GM12878 (cell line): ENCODE measurements at regions not wholly inside any gene's neighbourhood (a gene's known extent, or its start where the extent isn't known, plus 50 kb on each side); places are given as distances from the start of the nearest gene placed in this dataset.
A peak's percentile ranks its signal among the peaks of the same experiment; 100 is the strongest.

Experiments used
- ATAC-seq: fragments of 200-7000 bp; cut with Tn5 transposase; 3 replicates; pipeline ENCODE4 v1.9.1; 2020; ENCODE audit warnings: mild to moderate bottlenecking, moderate library complexity
- BruUV-seq: library from RNA; stranded (reverse); fragments of 400-500 nt; replicated peaks from 2 replicates; lab custom pipeline; 2021; lab: Mats Ljungman, UMichigan
- CTCF ChIA-PET: fragments of 300-600 bp; sonication (Branson Sonifier 250); formaldehyde crosslinking; extraction: SDS; loops from one replicate; lab custom pipeline; 2021; ENCODE audit warnings: inconsistent platforms; lab: Yijun Ruan, JAX
- POLR2A ChIA-PET: fragments of 350-600 bp; formaldehyde crosslinking; extraction: SDS; loops from one replicate; lab custom pipeline; 2021; ENCODE audit warnings: inconsistent platforms; lab: Charles Lee
- RAD21 ChIA-PET: fragments of 300-600 bp; sonication (Branson Sonifier 250); formaldehyde crosslinking; loops from one replicate; lab custom pipeline; 2023; ENCODE audit warnings: antibody characterized with exemption; ENCODE audit not compliant: unreplicated experiment; lab: Charles Lee
- SMC1A ChIA-PET: fragments of 300-600 bp; sonication (Branson Sonifier 250); formaldehyde crosslinking; loops from one replicate; lab custom pipeline; 2023; ENCODE audit not compliant: unreplicated experiment, uncharacterized antibody; lab: Charles Lee
- DNase-seq: peaks from one replicate; pipeline ENCODE4 v3.0.0-alpha.2; 2011; ENCODE audit warnings: low read depth, low spot score
- FAIRE-seq: peaks from 3 replicates; lab custom pipeline; 2011; peaks lifted over from hg19 to GRCh38; lab: Jason Lieb, UNC
- H2AFZ ChIP-seq: 2 replicates; pipeline ENCODE4 v1.6.0; 2011; ENCODE audit warnings: low read depth, low read length, control low read depth; ENCODE audit not compliant: control insufficient read depth
- H3K27ac ChIP-seq: 2 replicates; pipeline ENCODE4 v1.5.1; 2011; ENCODE audit warnings: control low read depth; ENCODE audit not compliant: control insufficient read depth, insufficient read depth
- H3K27me3 ChIP-seq, 2 experiments: replicated peaks in 1 of 2; 2 replicates each; pipeline versions ENCODE4 v1.6.0 to v1.6.1; 2011; ENCODE audit warnings: low read length in 1 of 2; ENCODE audit not compliant: control insufficient read depth in 2 of 2, insufficient read depth in 2 of 2
- H3K36me3 ChIP-seq, 2 experiments: 2 replicates each; pipeline ENCODE4 v1.5.1; 2011; ENCODE audit warnings: low read length in 1 of 2; ENCODE audit not compliant: control insufficient read depth in 2 of 2, insufficient read depth in 2 of 2
- H3K4me1 ChIP-seq: 2 replicates; pipeline ENCODE4 v1.6.1; 2011; ENCODE audit warnings: mild to moderate bottlenecking, low read length, moderate library complexity, mixed read lengths; ENCODE audit not compliant: control insufficient read depth, insufficient read depth
- H3K4me2 ChIP-seq: 2 replicates; pipeline ENCODE4 v1.6.0; 2011; ENCODE audit warnings: control low read depth; ENCODE audit not compliant: control insufficient read depth, insufficient read depth
- H3K4me3 ChIP-seq: fragments of 200-600 bp; sonication (generic); 2 replicates; pipeline ENCODE4 v1.5.1; 2016
- H3K79me2 ChIP-seq: 2 replicates; pipeline ENCODE4 v1.6.0; 2011; ENCODE audit warnings: low read length; ENCODE audit not compliant: control insufficient read depth, insufficient read depth
- H3K9ac ChIP-seq: 2 replicates; pipeline ENCODE4 v1.8.0; 2011; ENCODE audit warnings: low read length, control low read depth, mixed read lengths; ENCODE audit not compliant: control insufficient read depth, insufficient read depth
- H3K9me3 ChIP-seq: replicated peaks from 3 replicates; pipeline ENCODE4 v1.5.1; 2011; ENCODE audit warnings: mild to moderate bottlenecking, low read length; ENCODE audit not compliant: control insufficient read depth, insufficient read depth
- H4K20me1 ChIP-seq: 2 replicates; pipeline ENCODE4 v1.6.0; 2011; ENCODE audit not compliant: control insufficient read depth, insufficient read depth
- ATF3 ChIP-seq: IDR thresholded peaks from 2 replicates; pipeline ENCODE4 v1.6.1; 2011; ENCODE audit warnings: low read depth, mild to moderate bottlenecking, low read length, moderate library complexity, borderline replicate concordance; ENCODE audit errors: extremely low read depth
- BMI1 ChIP-seq: fragments of 450-650 bp; IDR thresholded peaks from 2 replicates; pipeline ENCODE4 v1.6.1; 2016; ENCODE audit warnings: mild to moderate bottlenecking, moderate library complexity, borderline replicate concordance
- DPF2 ChIP-seq: fragments of 450-650 bp; IDR thresholded peaks from 2 replicates; pipeline ENCODE4 v1.6.1; 2017; ENCODE audit warnings: mild to moderate bottlenecking
- IKZF1 ChIP-seq: fragments of 450-650 bp; conservative IDR thresholded peaks from 2 replicates; pipeline ENCODE4 v1.6.1; 2017; ENCODE audit warnings: antibody characterized with exemption, mild to moderate bottlenecking
- LARP7 ChIP-seq: fragments of 450-650 bp; IDR thresholded peaks from 2 replicates; pipeline ENCODE4 v1.6.1; 2017; ENCODE audit warnings: mild to moderate bottlenecking
- MLLT1 ChIP-seq: fragments of 450-650 bp; IDR thresholded peaks from 2 replicates; pipeline ENCODE4 v1.6.1; 2016; ENCODE audit warnings: mild to moderate bottlenecking
- POLR2AphosphoS2 ChIP-seq: IDR thresholded peaks from 2 replicates; pipeline ENCODE4 v1.6.1; 2011; ENCODE audit warnings: low read depth, mild to moderate bottlenecking, low read length, improper control_type of control experiment, moderate library complexity
- RFX5 ChIP-seq: IDR thresholded peaks from 2 replicates; pipeline ENCODE4 v1.6.1; 2011; ENCODE audit warnings: low read depth, low read length, improper control_type of control experiment
- ZBTB11 ChIP-seq: fragments of 450-650 bp; formaldehyde crosslinking; IDR thresholded peaks from 2 replicates; pipeline ENCODE4 v1.5.0; 2022; ENCODE audit warnings: mild to moderate bottlenecking, missing genetic modification characterization
- WGBS: methylation state at CpG from one replicate; pipeline ENCODE4 v1.1.6; 2016; ENCODE audit warnings: low lambda C conversion rate; ENCODE audit not compliant: insufficient replicate concordance, insufficient coverage; ENCODE audit errors: missing lambda C conversion rate; 5-methylcytosine and 5-hydroxymethylcytosine counted together
- in situ Hi-C: fragments of 300-500 bp; cut with MboI; formaldehyde crosslinking; loops from 9 replicates; pipeline ENCODE4 v1.14.3; 2018; ENCODE audit warnings: mixed read lengths
- intact Hi-C: fragments of 100-400 bp; cut with micrococcal nuclease; formaldehyde crosslinking; loops from one replicate; pipeline ENCODE4 v1.14.2; 2022; ENCODE audit not compliant: unreplicated experiment

- TF ChIP-seq LARP7 = no peak
Measured at GRCh38 chr14:105848570-105848969, 322.2 kb downstream of the TMEM121 start (continued).

- TF ChIP-seq IKZF1 = 0 out of 2 replicates have a peak, but pooled peaks have one; percentile 10
- no peak for TF ChIP-seq ATF3
- TF ChIP-seq MLLT1 = no peak
- peak; percentile 87; the same call in 1 of the 2 replicates for TF ChIP-seq POLR2AphosphoS2
- TF ChIP-seq ZBTB11 (CRISPR knock-in tag) = peak; percentile 21; the same call in 1 of the 2 replicates
- no peak for TF ChIP-seq RFX5
- peak; percentile 34; the same call in 1 of the 2 replicates for TF ChIP-seq BMI1
- TF ChIP-seq DPF2 = no peak
- TF ChIP-seq, all 136 proteins: peak for 4
- intact Hi-C loops (loop anchor here (5.0 kb wide), 1 partner anchor 282 kb away; no protein-coding TSS in a partner anchor), in situ Hi-C loops (loop anchor here (25.0 kb wide), 1 partner anchor 687 kb away; no protein-coding TSS in a partner anchor)
- Histone ChIP-seq H3K4me1 (no peaks in the 10 kb centered on the region; the same call in 1 of the 2 replicates), H3K4me2 (no peak overlapping the region), H3K9me3 (no peaks in the 10 kb centered on the region), H2AFZ (no peak overlapping the region), H3K27ac (no peak overlapping the region), H3K36me3 (peaks cover 3 to 41% of the 10 kb centered on the region in 2 experiments; a peak in 3 of 4 replicates), H3K4me3 (no peak overlapping the region), H3K79me2 (peaks cover 5% of the 10 kb centered on the region), H3K9ac (no peak overlapping the region), H3K27me3 (no peaks in the 10 kb centered on the region), H4K20me1 (no peaks in the 10 kb centered on the region)
- DNase-seq = no peak
- POLR2A ChIA-PET = no interaction called here
- RAD21 ChIA-PET = no interaction called here
- no CpG with 5 or more reads among the region's 11 CpGs for WGBS
- ATAC-seq = no peak
- CTCF ChIA-PET = no interaction called here
- no TSS peak for BruUV-seq
- no peak for FAIRE-seq
- SMC1A ChIA-PET = no interaction called here
Measured at GRCh38 chr14:105849933-105850626, 323.7 kb downstream of the TMEM121 start.
